ENCODE measurements at regions not wholly inside any gene's neighbourhood (a gene's known extent, or its start where the extent isn't known, plus 50 kb on each side); places are given as distances from the start of the nearest gene placed in this dataset.

DNA sequence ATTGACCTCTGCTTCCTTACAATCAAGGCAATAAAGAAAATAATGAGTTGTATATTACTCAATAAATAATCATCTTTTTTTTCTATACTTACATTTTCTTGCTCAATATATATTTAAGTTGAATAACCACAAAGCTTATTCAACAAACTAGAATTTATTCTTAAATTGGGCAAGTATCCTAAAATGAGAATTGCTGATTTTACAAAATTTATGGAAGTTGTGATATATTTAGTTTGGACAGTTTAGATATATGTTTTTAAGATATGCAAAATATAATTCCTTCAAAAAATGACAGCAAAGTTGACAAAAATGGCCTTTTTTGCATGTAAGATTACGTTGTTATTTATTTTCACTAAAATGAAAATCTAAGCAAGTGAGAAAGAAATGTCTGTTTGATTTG, 305.7 kb upstream of the GRIN3A start:
- TF ChIP-seq POLR2A (IDR thresholded peaks at IDR 0.05; ENCODE audit: low read depth) (no peak), POLR2AphosphoS5 (IDR thresholded peaks at IDR 0.05) (no peak)
- TF ChIP-seq, protein P1, sequence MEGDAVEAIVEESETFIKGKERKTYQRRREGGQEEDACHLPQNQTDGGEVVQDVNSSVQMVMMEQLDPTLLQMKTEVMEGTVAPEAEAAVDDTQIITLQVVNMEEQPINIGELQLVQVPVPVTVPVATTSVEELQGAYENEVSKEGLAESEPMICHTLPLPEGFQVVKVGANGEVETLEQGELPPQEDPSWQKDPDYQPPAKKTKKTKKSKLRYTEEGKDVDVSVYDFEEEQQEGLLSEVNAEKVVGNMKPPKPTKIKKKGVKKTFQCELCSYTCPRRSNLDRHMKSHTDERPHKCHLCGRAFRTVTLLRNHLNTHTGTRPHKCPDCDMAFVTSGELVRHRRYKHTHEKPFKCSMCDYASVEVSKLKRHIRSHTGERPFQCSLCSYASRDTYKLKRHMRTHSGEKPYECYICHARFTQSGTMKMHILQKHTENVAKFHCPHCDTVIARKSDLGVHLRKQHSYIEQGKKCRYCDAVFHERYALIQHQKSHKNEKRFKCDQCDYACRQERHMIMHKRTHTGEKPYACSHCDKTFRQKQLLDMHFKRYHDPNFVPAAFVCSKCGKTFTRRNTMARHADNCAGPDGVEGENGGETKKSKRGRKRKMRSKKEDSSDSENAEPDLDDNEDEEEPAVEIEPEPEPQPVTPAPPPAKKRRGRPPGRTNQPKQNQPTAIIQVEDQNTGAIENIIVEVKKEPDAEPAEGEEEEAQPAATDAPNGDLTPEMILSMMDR (IDR thresholded peaks at IDR 0.05): no peak

All from esophagus muscularis mucosa (tissue), 3 donors.